ENCODE measurements at regions not wholly inside any gene's neighbourhood (a gene's known extent, or its start where the extent isn't known, plus 50 kb on each side); places are given as distances from the start of the nearest gene placed in this dataset.

DNA sequence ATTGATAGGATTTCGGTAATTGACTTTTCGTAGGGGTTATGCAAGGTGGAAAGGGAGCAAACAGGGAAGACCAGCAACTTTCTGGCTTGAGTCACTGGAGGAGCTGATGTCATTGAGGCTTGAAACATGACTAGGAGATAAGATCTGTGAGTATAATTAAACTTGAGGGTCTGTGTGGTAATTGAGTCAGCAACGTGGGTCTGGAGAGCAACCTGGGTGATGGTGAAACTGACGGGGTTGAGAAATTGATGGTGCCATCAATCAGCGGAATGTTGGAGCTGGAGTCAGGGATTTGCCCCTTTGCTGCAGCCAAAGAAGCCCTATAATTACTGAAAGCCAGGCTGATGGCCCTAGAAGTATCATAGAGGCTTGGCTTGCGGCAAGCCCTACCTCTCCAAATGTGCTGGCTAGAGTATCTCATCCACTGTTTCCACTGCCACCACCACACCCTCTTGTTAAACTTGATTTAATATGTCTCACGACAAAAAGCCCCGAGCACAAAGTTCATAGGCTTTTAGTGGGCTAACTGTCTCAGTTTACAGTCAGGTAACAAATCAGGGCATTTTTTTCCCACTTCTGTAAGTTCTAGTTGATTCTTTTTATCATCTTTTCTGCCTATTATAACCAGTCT, 186.9 kb upstream of the ELAC2 start:
- TF ChIP-seq, protein P1, sequence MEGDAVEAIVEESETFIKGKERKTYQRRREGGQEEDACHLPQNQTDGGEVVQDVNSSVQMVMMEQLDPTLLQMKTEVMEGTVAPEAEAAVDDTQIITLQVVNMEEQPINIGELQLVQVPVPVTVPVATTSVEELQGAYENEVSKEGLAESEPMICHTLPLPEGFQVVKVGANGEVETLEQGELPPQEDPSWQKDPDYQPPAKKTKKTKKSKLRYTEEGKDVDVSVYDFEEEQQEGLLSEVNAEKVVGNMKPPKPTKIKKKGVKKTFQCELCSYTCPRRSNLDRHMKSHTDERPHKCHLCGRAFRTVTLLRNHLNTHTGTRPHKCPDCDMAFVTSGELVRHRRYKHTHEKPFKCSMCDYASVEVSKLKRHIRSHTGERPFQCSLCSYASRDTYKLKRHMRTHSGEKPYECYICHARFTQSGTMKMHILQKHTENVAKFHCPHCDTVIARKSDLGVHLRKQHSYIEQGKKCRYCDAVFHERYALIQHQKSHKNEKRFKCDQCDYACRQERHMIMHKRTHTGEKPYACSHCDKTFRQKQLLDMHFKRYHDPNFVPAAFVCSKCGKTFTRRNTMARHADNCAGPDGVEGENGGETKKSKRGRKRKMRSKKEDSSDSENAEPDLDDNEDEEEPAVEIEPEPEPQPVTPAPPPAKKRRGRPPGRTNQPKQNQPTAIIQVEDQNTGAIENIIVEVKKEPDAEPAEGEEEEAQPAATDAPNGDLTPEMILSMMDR (IDR thresholded peaks at IDR 0.05; ENCODE audit: insufficient read depth, low read length) = no peak
- DNase-seq (ENCODE audit: low read depth) = peak; percentile 2
- no peak overlapping the region for H3K4me3 ChIP-seq (ENCODE audit: low read depth, low read length)

DNA sequence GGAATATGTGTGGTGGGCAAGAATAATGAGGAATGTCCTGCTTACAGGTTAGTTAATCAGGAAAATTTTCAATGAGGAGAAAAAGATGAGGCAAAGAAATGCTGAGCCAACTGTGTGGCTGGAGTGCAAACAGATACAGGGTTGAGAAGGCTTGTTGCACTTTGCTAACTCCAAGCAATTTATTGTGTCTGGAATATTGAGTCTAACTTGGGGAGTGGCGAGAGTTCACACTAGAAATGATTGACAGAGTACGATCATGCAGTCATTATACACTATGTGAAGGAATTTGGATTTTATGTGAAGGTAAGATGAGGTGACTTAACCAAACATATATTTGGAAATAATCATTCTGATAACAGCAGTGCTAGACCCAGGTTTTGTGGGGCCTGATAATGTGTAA, 185.0 kb upstream of the ELAC2 start:
- DNase-seq (ENCODE audit: low read depth) = no peak
- TF ChIP-seq, protein P1 (IDR thresholded peaks at IDR 0.05; ENCODE audit: insufficient read depth, low read length) = no peak
- no peak overlapping the region for H3K4me3 ChIP-seq (ENCODE audit: low read depth, low read length)

DNA sequence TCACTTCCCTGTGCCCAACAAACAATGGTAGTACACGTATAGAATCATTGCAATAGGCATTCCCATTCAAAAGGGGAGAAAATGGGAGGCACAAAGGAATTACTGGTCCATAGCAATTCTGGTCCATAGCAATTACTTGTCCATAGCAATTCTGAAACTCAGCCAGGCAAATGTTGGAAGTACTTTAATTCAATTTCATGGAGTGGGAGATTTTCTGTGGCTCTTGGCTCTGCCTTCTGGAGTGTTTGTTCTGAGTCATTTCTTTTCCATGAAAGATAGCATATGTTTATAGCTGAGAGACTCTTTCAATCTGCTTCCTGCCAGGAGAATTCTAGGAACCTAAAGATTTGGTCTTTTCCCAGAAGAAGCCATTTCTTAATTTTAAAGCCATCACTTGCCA, 182.8 kb upstream of the ELAC2 start:
- H3K4me3 ChIP-seq (ENCODE audit: low read depth, low read length) = no peak overlapping the region
- TF ChIP-seq, protein P1 (IDR thresholded peaks at IDR 0.05; ENCODE audit: insufficient read depth, low read length) = no peak
- peak; percentile 25 for DNase-seq (ENCODE audit: low read depth)

DNA sequence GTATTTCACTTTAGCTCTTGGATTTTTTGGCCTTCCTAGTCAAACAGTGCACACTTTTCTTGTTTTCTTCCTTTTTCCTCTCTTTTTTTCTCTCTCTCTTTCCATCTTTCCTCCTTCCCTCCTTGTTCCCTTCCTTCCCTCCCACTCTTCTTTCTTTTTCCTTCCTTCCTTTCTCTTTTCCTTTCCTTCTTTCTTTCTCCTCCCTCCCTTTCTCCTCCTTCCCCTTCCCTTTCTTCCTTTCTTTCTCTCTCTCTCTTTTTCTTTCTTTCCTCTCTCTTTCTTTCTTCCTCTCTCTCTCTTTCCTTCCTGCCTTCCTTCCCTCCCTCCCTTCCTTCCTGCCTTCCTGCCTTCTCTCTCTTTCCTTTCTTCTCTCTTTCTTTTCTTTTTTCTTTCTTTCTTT, 181.6 kb upstream of the ELAC2 start:
- TF ChIP-seq, protein P1 (IDR thresholded peaks at IDR 0.05; ENCODE audit: insufficient read depth, low read length) = no peak
- no peak overlapping the region for H3K4me3 ChIP-seq (ENCODE audit: low read depth, low read length)
- no peak for DNase-seq (ENCODE audit: low read depth)

DNA sequence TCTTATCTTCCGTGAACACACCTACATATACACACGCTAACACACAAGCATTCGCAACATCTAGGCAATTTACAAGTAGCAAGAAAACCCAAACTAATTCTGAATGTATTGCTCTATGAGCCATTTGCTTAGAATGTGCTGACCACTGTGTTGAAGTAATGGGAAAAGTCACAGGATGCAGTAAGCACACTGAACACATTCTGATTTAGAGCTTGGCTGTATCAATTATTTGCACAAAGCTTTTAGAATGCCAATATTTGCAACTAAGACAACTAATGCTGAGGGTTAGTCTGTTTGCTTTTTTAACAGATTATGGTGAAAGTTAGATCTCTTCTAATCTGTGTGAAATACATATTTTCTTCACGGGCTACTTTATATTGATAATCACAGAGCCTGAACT, 179.8 kb upstream of the ELAC2 start:
- TF ChIP-seq, protein P1 (IDR thresholded peaks at IDR 0.05; ENCODE audit: insufficient read depth, low read length) = no peak
- DNase-seq (ENCODE audit: low read depth) = no peak
- no peak overlapping the region for H3K4me3 ChIP-seq (ENCODE audit: low read depth, low read length)

DNA sequence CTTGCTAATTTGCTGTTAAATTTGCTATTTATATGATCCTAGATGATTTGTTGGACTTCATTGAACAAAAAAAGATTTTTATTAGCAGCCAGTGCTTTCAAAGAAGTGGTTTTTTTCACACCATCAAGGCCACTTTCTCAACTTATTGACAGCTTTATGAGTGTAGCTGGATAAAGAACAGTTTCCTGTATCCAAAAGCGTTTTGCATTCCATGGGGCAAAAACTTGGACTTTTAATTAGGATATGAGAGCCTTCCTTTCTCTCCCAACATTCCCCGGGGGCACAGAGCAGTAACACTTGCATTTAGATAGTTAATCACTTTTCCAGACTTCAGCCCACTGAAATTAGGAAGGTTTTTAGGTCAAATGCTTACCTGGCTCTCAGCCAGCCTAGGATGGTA, 177.1 kb upstream of the ELAC2 start:
- H3K4me3 ChIP-seq (ENCODE audit: low read depth, low read length) = no peak overlapping the region
- TF ChIP-seq, protein P1 (IDR thresholded peaks at IDR 0.05; ENCODE audit: insufficient read depth, low read length) = no peak
- no peak for DNase-seq (ENCODE audit: low read depth)

DNA sequence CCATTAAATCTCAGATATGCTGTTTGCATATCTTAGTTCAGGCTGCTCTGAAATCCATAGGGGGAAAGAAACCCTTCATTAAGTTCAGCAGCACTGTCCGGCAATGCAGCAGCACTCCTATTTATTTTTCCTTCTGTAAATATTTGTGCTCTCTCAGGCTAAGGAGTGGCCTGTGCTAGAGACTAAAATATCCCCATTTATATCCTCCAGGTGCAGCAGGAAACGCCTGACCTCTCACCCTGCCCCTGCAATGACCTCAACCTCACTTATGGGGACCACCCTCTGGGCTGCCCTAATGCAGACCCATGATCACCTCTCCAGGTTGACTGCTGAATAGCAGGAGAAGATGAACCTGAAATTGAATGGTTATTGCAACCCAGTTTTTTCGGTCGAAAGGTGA, 165.0 kb upstream of the ELAC2 start:
- DNase-seq (ENCODE audit: low read depth) = no peak
- no peak overlapping the region for H3K4me3 ChIP-seq (ENCODE audit: low read depth, low read length)
- TF ChIP-seq, protein P1 (IDR thresholded peaks at IDR 0.05; ENCODE audit: insufficient read depth, low read length) = no peak
